GM10266 (cell line): ENCODE measurements at regions not wholly inside any gene's neighbourhood (a gene's known extent, or its start where the extent isn't known, plus 50 kb on each side); places are given as distances from the start of the nearest gene placed in this dataset.

ENCODE experiments used
- DNase-seq: peaks from one replicate; pipeline ENCODE4 v3.0.0; 2012; ENCODE audit errors: extremely low spot score
- TF ChIP-seq, protein P1 (sequence below): IDR thresholded peaks from 2 replicates; pipeline ENCODE4 v1.5.1; 2012; ENCODE audit warnings: mild to moderate bottlenecking, low read depth; ENCODE audit not compliant: control insufficient read depth, insufficient read depth; ENCODE audit errors: missing control alignments

DNA sequence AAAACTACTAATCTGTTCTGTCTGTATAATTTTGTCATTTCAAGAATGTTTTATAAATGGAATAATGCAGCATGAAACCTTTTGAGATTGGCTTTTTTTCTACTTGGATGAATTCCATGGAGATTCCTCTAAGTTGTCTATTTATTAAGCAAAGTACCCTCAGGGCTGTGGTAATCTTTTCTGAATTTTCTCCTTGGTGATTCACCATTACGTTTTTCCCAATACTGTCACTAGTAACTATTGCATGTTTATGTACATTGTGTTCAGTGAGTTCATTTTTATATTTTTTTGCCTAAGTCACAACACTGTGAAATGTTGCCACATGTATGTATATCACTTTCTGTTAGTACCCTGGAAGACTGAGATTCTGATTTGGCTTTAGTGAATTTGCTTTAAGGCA is 177.0 kb upstream of the GRIN3A start:
- DNase-seq: no peak
- TF ChIP-seq, protein P1, sequence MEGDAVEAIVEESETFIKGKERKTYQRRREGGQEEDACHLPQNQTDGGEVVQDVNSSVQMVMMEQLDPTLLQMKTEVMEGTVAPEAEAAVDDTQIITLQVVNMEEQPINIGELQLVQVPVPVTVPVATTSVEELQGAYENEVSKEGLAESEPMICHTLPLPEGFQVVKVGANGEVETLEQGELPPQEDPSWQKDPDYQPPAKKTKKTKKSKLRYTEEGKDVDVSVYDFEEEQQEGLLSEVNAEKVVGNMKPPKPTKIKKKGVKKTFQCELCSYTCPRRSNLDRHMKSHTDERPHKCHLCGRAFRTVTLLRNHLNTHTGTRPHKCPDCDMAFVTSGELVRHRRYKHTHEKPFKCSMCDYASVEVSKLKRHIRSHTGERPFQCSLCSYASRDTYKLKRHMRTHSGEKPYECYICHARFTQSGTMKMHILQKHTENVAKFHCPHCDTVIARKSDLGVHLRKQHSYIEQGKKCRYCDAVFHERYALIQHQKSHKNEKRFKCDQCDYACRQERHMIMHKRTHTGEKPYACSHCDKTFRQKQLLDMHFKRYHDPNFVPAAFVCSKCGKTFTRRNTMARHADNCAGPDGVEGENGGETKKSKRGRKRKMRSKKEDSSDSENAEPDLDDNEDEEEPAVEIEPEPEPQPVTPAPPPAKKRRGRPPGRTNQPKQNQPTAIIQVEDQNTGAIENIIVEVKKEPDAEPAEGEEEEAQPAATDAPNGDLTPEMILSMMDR: no peak

DNA sequence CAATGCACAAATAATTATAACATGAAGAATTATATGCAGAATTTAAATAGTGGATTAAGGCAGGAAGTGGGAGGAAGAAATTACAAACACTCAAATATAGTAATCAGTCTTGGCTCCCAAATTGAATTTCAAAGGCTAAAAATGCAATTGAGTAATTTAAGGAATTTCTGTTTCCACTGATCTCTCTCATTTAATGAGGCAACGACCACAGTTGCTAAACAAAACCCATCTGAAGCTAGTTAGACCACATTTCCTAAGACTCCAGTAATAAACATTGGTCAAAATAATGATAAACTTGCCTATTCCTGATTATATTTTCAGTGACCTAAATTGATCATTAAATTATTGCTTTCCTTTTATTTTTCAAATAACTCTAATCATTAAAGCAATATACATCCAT is 174.3 kb upstream of the GRIN3A start:
- DNase-seq: no peak
- TF ChIP-seq, protein P1: no peak

DNA sequence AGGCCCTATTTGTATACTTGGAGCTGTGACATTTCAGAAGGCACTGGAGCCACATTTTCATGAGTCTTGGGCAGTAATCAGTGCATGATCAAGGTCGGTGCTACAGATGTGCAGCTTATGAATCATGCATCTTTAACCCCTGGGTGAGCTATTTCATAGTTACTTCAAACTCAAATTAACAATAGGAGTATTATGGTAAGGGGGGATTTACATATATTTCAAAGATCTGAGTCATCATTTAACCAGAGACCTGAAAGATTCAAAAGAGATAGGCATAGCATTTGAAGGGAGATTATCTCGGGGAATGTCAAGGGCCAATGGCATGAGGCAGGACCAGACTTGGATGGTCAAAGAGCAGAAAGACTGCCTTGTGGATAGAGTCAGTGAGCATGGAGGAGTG is 169.0 kb upstream of the GRIN3A start:
- TF ChIP-seq, protein P1: no peak
- no peak for DNase-seq

DNA sequence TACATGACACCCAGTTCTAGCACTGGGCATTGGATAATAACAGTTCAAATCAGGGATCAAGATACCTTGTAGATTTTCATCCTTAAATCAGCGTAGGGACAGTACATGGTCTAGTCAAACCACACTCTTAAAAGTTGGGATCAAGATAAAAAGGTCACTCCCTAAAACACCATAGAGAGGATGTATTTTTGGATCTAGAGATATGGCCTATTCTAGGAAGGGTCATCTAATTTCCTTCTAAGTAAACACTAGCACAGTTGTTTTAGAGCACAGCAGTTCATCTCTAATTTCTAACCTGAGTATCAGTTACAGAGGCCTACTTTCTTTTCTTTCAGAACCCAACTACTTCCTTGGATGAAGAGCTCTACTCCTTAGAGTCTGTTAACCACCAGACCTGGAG is 166.4 kb upstream of the GRIN3A start:
- TF ChIP-seq, protein P1: no peak
- DNase-seq: no peak

DNA sequence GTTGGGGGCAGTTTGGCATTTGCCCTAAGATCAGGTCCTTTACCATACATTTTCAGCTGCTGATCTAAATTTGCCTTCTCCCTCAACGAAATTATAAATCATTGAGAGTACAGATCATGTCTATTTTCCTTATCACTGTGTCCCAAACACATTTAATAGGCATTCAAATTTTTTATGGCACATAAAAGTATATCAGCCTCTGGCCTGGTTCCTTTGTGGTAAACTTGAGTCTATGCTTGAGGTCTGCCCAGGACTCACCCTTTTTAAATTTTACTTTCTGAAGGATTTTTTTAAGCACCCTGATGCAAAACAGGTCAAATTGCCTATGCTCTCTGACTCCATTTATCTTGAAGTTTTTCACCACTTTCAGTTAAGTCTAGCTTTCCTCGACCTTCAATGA is 163.6 kb upstream of the GRIN3A start:
- TF ChIP-seq, protein P1: no peak
- DNase-seq: no peak

DNA sequence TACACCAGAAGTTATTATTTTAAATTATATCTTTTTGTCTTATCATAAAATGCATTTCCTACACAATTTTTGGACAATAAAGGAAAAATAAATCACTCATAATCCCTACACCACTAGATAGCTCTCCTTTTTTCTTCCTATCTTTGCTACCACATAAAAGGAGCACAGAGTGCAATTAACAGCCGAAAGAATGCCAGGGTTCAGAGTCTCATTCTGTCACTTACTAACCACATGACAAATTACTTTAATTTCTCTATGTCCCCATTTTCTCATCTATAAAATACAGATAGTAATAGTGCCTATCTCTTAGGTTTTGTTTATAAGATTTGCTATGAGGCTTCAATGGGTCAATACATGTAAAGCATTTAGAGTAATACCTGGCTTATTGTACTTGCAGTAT is 158.7 kb upstream of the GRIN3A start:
- no peak for DNase-seq
- TF ChIP-seq, protein P1: no peak

DNA sequence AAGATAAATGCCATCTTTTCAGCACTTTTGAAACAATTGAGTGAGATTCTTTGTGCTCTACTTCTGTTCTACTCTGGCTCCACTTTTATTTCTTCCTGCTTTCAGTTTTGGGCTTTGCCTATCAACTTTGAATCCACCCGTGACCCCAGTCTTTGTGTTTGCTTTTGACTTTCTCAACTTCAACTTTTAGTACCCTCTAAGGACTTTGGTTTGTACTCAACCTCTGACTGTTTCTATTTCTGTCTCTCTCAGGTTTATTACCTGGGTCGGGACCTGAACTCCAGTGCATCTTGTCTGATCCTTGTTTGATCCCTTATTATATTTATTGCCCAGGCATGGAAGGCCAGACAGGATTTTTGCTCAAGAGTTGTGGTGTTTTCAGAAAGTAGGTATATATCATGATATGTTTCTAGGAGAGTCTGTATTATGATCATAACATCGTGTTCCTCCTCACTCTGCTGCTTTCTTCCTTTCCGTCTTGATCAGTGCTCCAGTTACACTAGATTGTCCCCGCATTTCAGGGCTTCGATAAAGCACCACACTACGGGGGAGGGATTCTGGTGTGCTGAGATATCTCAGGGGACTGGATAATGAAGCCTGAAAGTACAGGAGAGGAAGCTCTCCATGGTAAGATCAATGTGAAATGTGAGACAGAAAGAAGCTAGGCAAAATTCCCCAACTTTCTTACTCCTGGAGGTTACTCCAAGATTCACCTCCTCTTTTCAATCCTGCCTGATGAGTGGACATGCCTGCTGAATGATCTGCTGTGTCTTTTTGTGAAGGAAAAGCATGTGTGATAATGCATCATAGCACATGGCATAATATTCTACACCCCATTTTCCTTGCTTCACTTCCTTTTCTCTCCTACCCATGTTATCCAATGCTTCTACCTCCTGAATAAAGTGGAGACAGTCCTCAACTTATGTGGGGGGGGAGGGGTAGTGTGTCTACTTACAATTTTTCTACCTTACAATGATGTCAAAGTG is 155.5 kb upstream of the GRIN3A start:
- no peak for DNase-seq
- TF ChIP-seq, protein P1: no peak
